HepG2 (cell line): ENCODE measurements at regions not wholly inside any gene's neighbourhood (a gene's known extent, or its start where the extent isn't known, plus 50 kb on each side); places are given as distances from the start of the nearest gene placed in this dataset.

Source experiments
- ATAC-seq: fragments of 200-7000 bp; cut with Tn5 transposase; 3 replicates; pipeline ENCODE4 v1.9.1; 2020; ENCODE audit warnings: mild to moderate bottlenecking, moderate library complexity
- BruUV-seq: library from RNA; stranded (reverse); fragments of 400-500 nt; replicated peaks from 2 replicates; lab custom pipeline; 2021; lab: Mats Ljungman, UMichigan
- CTCF ChIA-PET: fragments of 300-600 bp; formaldehyde crosslinking; extraction: SDS; loops from one replicate; lab custom pipeline; 2021; ENCODE audit warnings: low total read pairs, inconsistent platforms, low intra/inter-chr PET ratio; lab: Yijun Ruan, JAX
- POLR2A ChIA-PET: fragments of 350-600 bp; sonication (Branson Sonifier 250); formaldehyde crosslinking; loops from one replicate; lab custom pipeline; 2020; ENCODE audit warnings: antibody characterized with exemption, inconsistent platforms; lab: Yijun Ruan, JAX
- DNase-seq: peaks from one replicate; pipeline ENCODE4 v3.0.0-alpha.2; 2015; ENCODE audit warnings: low spot score
- FAIRE-seq: peaks from 3 replicates; lab custom pipeline; 2011; peaks lifted over from hg19 to GRCh38; lab: Jason Lieb, UNC
- H2AFZ ChIP-seq: one replicate; pipeline ENCODE4 v1.6.1; 2011; ENCODE audit warnings: low read length, inconsistent platforms
- H3K27ac ChIP-seq: fragments of 300-600 bp; 3 replicates; pipeline ENCODE4 v1.8.0; 2011; ENCODE audit warnings: mixed run types, mild to moderate bottlenecking, mixed read lengths, low read length, inconsistent platforms; ENCODE audit not compliant: insufficient read depth; ENCODE audit errors: extremely low read length
- H3K27me3 ChIP-seq, 2 experiments: fragments of 200-600 bp in 1 of 2; 2 replicates in 1 of 2; 3 replicates in 1 of 2; pipeline versions ENCODE4 v1.6.0 to v1.8.0; 2011; ENCODE audit warnings: low read length in 2 of 2, mild to moderate bottlenecking in 2 of 2, moderate library complexity in 2 of 2, inconsistent platforms in 1 of 2; ENCODE audit not compliant: insufficient read depth in 2 of 2, control insufficient read depth in 1 of 2
- H3K36me3 ChIP-seq, 2 experiments: fragments of 200-600 bp in 1 of 2; replicated peaks in 1 of 2; 2 replicates in 1 of 2; 3 replicates in 1 of 2; pipeline versions ENCODE4 v1.5.1 to v1.8.0; 2011; ENCODE audit warnings: low read length in 2 of 2, inconsistent platforms in 1 of 2; ENCODE audit not compliant: insufficient read depth in 2 of 2, control insufficient read depth in 1 of 2
- H3K4me1 ChIP-seq: 2 replicates; pipeline ENCODE4 v1.5.1; 2012; ENCODE audit warnings: low read length, inconsistent platforms; ENCODE audit not compliant: insufficient read depth
- H3K4me2 ChIP-seq: 2 replicates; pipeline ENCODE4 v1.6.0; 2011; ENCODE audit warnings: low read depth, low read length, inconsistent platforms
- H3K4me3 ChIP-seq, 3 experiments: fragments of 200-600 bp in 1 of 3; sonication (generic), shearing (Covaris generic) in 1 of 3; replicated peaks in 1 of 3; 2 replicates each; pipeline ENCODE4 v1.5.1; 2011 to 2016; ENCODE audit warnings: low read length in 3 of 3, inconsistent platforms in 2 of 3, low read depth in 2 of 3, mild to moderate bottlenecking in 2 of 3, control low read depth in 1 of 3, mixed read lengths in 1 of 3; ENCODE audit not compliant: insufficient read depth in 1 of 3
- H3K79me2 ChIP-seq: one replicate; pipeline ENCODE4 v1.6.1; 2011; ENCODE audit warnings: low read length, inconsistent platforms; ENCODE audit not compliant: insufficient read depth
- H3K9ac ChIP-seq: 2 replicates; pipeline ENCODE4 v1.6.0; 2011; ENCODE audit warnings: mild to moderate bottlenecking, low read depth, low read length, inconsistent platforms; ENCODE audit not compliant: insufficient read depth
- H3K9me3 ChIP-seq: 2 replicates; pipeline ENCODE4 v1.5.1; 2012; ENCODE audit warnings: mild to moderate bottlenecking, low read length
- H4K20me1 ChIP-seq: 2 replicates; pipeline ENCODE4 v1.6.0; 2011; ENCODE audit warnings: inconsistent platforms, mild to moderate bottlenecking, low read length, moderate library complexity; ENCODE audit not compliant: insufficient read depth
- BCLAF1 ChIP-seq: fragments of 450-650 bp; IDR thresholded peaks from 2 replicates; pipeline ENCODE4 v1.6.1; 2017; ENCODE audit warnings: mild to moderate bottlenecking
- CCAR2 ChIP-seq: fragments of 200-400 bp; formaldehyde crosslinking; optimal IDR thresholded peaks from 2 replicates; pipeline ENCODE3; 2018; ENCODE audit warnings: low read depth, mild to moderate bottlenecking, low read length, moderate library complexity
- HDAC1 ChIP-seq: sonication (generic); formaldehyde crosslinking; IDR thresholded peaks from 2 replicates; pipeline ENCODE4 v1.5.1; 2020; ENCODE audit warnings: mild to moderate bottlenecking, missing genetic modification reagents
- SALL1 ChIP-seq: sonication (generic); formaldehyde crosslinking; IDR thresholded peaks from 2 replicates; pipeline ENCODE4 v1.8.0; 2022; ENCODE audit warnings: mild to moderate bottlenecking, missing genetic modification reagents
- SIN3A ChIP-seq: IDR thresholded peaks from 2 replicates; pipeline ENCODE4 v1.6.1; 2011; ENCODE audit warnings: low read depth, mild to moderate bottlenecking, control low read depth, low read length, borderline replicate concordance
- U2AF1 ChIP-seq: fragments of 200-400 bp; formaldehyde crosslinking; optimal IDR thresholded peaks from 2 replicates; pipeline ENCODE3; 2017; ENCODE audit warnings: mild to moderate bottlenecking, low read depth, low read length
- ZEB1 ChIP-seq: IDR thresholded peaks from 2 replicates; pipeline ENCODE4 v1.6.1; 2012; ENCODE audit warnings: mild to moderate bottlenecking, low read depth, inconsistent platforms; ENCODE audit not compliant: insufficient replicate concordance
- ZNF34 ChIP-seq: sonication (generic); formaldehyde crosslinking; IDR thresholded peaks from 2 replicates; pipeline ENCODE4 v1.4.0; 2020; ENCODE audit warnings: mild to moderate bottlenecking, missing genetic modification reagents, borderline replicate concordance
- ZSCAN30 ChIP-seq: sonication (generic); formaldehyde crosslinking; IDR thresholded peaks from 2 replicates; pipeline ENCODE4 v1.5.0; 2020; ENCODE audit warnings: mild to moderate bottlenecking, missing genetic modification reagents
- WGBS: methylation state at CpG from one replicate; pipeline ENCODE4 v1.1.6; 2017; ENCODE audit warnings: low lambda C conversion rate; 5-methylcytosine and 5-hydroxymethylcytosine counted together
- in situ Hi-C: cut with HindIII; loops from 2 replicates; pipeline ENCODE4 v1.10.0; 2017; ENCODE audit warnings: low pct_unique_long_range_greater_than_20kb; ENCODE audit not compliant: extremely low pct_ligation_motif_present
- intact Hi-C: fragments of 100-400 bp; cut with micrococcal nuclease; formaldehyde crosslinking; loops from one replicate; pipeline ENCODE4 v1.10.0; 2022; ENCODE audit not compliant: unreplicated experiment
- TF ChIP-seq, protein P1 (sequence below): sonication (generic); formaldehyde crosslinking; conservative IDR thresholded peaks from 2 replicates; pipeline ENCODE4 v1.8.0; 2022; ENCODE audit warnings: mild to moderate bottlenecking, moderate library complexity, missing genetic modification reagents
- TF ChIP-seq, protein P2 (sequence below): sonication (generic); formaldehyde crosslinking; IDR thresholded peaks from 2 replicates; pipeline ENCODE4 v1.4.0; 2020; ENCODE audit warnings: missing genetic modification reagents

DNA sequence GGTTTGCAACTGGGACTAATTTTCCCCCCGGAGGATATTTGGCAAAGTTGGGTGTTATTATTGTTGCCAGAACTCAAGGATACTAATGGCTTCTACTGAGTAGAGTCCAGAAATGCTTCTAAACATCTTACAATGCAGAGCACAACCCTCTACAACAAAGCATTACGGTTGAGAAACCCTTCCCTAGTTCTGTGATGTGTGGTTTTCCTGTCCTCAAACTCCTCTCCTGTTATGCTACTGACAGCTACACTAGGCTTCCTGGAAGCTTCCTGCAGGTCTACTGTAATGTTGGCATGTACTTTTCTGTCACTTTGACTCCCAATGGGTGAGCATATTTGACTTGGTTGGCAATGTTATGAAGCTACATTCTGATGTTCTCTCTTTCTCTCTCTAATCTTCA, 1656.9 kb downstream of the MRPL39 start:
- Histone ChIP-seq H3K79me2 (no peaks in the 10 kb centered on the region), H3K27me3 (no peaks in the 10 kb centered on the region), H4K20me1 (no peaks in the 10 kb centered on the region), H3K36me3 (no peaks in the 10 kb centered on the region), H3K9ac (no peak overlapping the region), H2AFZ (no peak overlapping the region), H3K4me2 (no peak overlapping the region), H3K4me1 (no peaks in the 10 kb centered on the region), H3K4me3 (no peak overlapping the region)
- 0% methylated on average over 2 of the region's 2 CpGs for WGBS
- in situ Hi-C loops = no loop called here
- intact Hi-C loops = no loop called here
- no peak for FAIRE-seq
- no TSS peak for BruUV-seq
- no peak for ATAC-seq
- DNase-seq = no peak
- ChIA-PET POLR2A (no interaction called here), CTCF (no interaction called here)
- TF ChIP-seq BCLAF1 (no peak), HDAC1 (CRISPR knock-in tag) (no peak), ZNF34 (CRISPR knock-in tag) (no peak), ZSCAN30 (CRISPR knock-in tag) (no peak), CCAR2 (no peak)
- TF ChIP-seq, all 625 proteins: peak for 0
- no peak overlapping the region for H3K27ac ChIP-seq
- peaks cover 71% of the 10 kb centered on the region for H3K9me3 ChIP-seq

GRCh38 chr21:23949493-23949892, 1657.8 kb downstream of the MRPL39 start:
- Histone ChIP-seq H3K4me2 (no peak overlapping the region), H3K4me1 (no peaks in the 10 kb centered on the region), H3K4me3 (no peak overlapping the region), H2AFZ (no peak overlapping the region), H4K20me1 (no peaks in the 10 kb centered on the region), H3K79me2 (no peaks in the 10 kb centered on the region), H3K27ac (no peak overlapping the region), H3K9me3 (peaks cover 75% of the 10 kb centered on the region), H3K9ac (no peak overlapping the region), H3K27me3 (no peaks in the 10 kb centered on the region), H3K36me3 (no peaks in the 10 kb centered on the region)
- 0% methylated on average over 2 of the region's 2 CpGs for WGBS
- DNase-seq (no peak), ATAC-seq (no peak), FAIRE-seq (no peak)
- BruUV-seq = no TSS peak
- intact Hi-C loops = no loop called here
- CTCF ChIA-PET = no interaction called here
- POLR2A ChIA-PET = no interaction called here
- in situ Hi-C loops = no loop called here
- TF ChIP-seq ZEB1 (no peak), SIN3A (no peak), SALL1 (CRISPR knock-in tag) (no peak), U2AF1 (no peak)
- TF ChIP-seq, protein P1, sequence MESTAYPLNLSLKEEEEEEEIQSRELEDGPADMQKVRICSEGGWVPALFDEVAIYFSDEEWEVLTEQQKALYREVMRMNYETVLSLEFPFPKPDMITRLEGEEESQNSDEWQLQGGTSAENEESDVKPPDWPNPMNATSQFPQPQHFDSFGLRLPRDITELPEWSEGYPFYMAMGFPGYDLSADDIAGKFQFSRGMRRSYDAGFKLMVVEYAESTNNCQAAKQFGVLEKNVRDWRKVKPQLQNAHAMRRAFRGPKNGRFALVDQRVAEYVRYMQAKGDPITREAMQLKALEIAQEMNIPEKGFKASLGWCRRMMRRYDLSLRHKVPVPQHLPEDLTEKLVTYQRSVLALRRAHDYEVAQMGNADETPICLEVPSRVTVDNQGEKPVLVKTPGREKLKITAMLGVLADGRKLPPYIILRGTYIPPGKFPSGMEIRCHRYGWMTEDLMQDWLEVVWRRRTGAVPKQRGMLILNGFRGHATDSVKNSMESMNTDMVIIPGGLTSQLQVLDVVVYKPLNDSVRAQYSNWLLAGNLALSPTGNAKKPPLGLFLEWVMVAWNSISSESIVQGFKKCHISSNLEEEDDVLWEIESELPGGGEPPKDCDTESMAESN (CRISPR knock-in tag) = no peak
- TF ChIP-seq, protein P2, sequence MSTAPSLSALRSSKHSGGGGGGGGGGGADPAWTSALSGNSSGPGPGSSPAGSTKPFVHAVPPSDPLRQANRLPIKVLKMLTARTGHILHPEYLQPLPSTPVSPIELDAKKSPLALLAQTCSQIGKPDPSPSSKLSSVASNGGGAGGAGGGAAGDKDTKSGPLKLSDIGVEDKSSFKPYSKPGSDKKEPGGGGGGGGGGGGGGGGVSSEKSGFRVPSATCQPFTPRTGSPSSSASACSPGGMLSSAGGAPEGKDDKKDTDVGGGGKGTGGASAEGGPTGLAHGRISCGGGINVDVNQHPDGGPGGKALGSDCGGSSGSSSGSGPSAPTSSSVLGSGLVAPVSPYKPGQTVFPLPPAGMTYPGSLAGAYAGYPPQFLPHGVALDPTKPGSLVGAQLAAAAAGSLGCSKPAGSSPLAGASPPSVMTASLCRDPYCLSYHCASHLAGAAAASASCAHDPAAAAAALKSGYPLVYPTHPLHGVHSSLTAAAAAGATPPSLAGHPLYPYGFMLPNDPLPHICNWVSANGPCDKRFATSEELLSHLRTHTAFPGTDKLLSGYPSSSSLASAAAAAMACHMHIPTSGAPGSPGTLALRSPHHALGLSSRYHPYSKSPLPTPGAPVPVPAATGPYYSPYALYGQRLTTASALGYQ (CRISPR knock-in tag) = no peak
